ENCODE measurements at regions not wholly inside any gene's neighbourhood (a gene's known extent, or its start where the extent isn't known, plus 50 kb on each side); places are given as distances from the start of the nearest gene placed in this dataset.

- peaks cover 9% of the 10 kb centered on the region; the same call in 1 of the 2 replicates for H4K20me1 ChIP-seq (ENCODE audit: insufficient read depth, low read length)
- no peak overlapping the region for H3K4me2 ChIP-seq (ENCODE audit: insufficient read depth, low read length)
- H3K4me1 ChIP-seq (ENCODE audit: insufficient read depth, low read length): peaks cover 11% of the 10 kb centered on the region
- TF ChIP-seq CTCF (IDR thresholded peaks at IDR 0.05; ENCODE audit: borderline replicate concordance, extremely low read depth, low read length, poor library complexity, severe bottlenecking) (no peak), EZH2 (IDR thresholded peaks at IDR 0.05; ENCODE audit: borderline replicate concordance, low read depth, low read length, severe bottlenecking) (no peak)
- H3K4me3 ChIP-seq (ENCODE audit: low read depth in 1 of 2, low read length in 2 of 2): no peak overlapping the region
- peaks cover 33% of the 10 kb centered on the region for H3K27me3 ChIP-seq (ENCODE audit: insufficient read depth, low read length, poor library complexity)
- no peaks in the 10 kb centered on the region for H3K36me3 ChIP-seq (ENCODE audit: insufficient read depth, low read length)
- no peaks in the 10 kb centered on the region for H3K9me3 ChIP-seq (ENCODE audit: insufficient read depth, low read length, severe bottlenecking)
- ATAC-seq (ENCODE audit: insufficient read depth, low read depth): no peak
- H3K9ac ChIP-seq (ENCODE audit: low read depth, low read length): no peak overlapping the region
- H3K79me2 ChIP-seq (ENCODE audit: insufficient read depth, low read length): no peaks in the 10 kb centered on the region
- no peak overlapping the region for H2AFZ ChIP-seq (ENCODE audit: low read depth, low read length)
- no peak overlapping the region for H3K27ac ChIP-seq (ENCODE audit: low read length)
- DNase-seq: no peak
Measured at GRCh38 chr1:10870493-10871096, 74.1 kb upstream of the CASZ1 start.

DNA sequence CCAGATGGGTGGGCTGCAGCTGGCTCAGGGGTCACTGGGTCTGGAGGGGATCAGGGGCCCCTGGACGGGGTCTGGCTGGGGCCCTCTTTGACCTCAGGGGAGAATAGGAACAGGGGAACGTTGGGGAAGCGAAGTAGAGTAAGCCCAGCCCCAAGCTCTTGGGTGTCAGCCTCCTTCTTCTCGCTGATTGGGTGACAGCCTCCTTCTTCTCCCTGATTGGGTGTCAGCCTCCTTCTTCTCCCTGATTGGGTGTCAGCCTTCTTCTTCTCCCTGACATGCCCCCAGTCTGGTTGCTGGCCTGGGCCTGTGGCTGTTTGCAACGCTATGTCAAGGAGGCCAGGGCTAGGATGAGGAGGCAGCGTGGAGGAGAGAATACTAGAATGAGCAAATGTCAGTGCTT lies 76.7 kb upstream of the CASZ1 start:
- Histone ChIP-seq H3K9me3 (ENCODE audit: insufficient read depth, low read length, severe bottlenecking) (no peaks in the 10 kb centered on the region), H3K27ac (ENCODE audit: low read length) (no peak overlapping the region), H3K36me3 (ENCODE audit: insufficient read depth, low read length) (no peaks in the 10 kb centered on the region), H4K20me1 (ENCODE audit: insufficient read depth, low read length) (peaks cover 3% of the 10 kb centered on the region; the same call in 1 of the 2 replicates), H3K4me1 (ENCODE audit: insufficient read depth, low read length) (no peaks in the 10 kb centered on the region), H2AFZ (ENCODE audit: low read depth, low read length) (no peak overlapping the region), H3K9ac (ENCODE audit: low read depth, low read length) (no peak overlapping the region), H3K4me3 (ENCODE audit: low read depth in 1 of 2, low read length in 2 of 2) (no peak overlapping the region), H3K4me2 (ENCODE audit: insufficient read depth, low read length) (no peak overlapping the region), H3K79me2 (ENCODE audit: insufficient read depth, low read length) (no peaks in the 10 kb centered on the region), H3K27me3 (ENCODE audit: insufficient read depth, low read length, poor library complexity) (peaks cover 12% of the 10 kb centered on the region)
- TF ChIP-seq EZH2 (IDR thresholded peaks at IDR 0.05; ENCODE audit: borderline replicate concordance, low read depth, low read length, severe bottlenecking): no peak
- no peak for TF ChIP-seq CTCF (IDR thresholded peaks at IDR 0.05; ENCODE audit: borderline replicate concordance, extremely low read depth, low read length, poor library complexity, severe bottlenecking)
- ATAC-seq (ENCODE audit: insufficient read depth, low read depth): peak; percentile 62; the same call in 2 of the 3 replicates
- DNase-seq: no peak

DNA sequence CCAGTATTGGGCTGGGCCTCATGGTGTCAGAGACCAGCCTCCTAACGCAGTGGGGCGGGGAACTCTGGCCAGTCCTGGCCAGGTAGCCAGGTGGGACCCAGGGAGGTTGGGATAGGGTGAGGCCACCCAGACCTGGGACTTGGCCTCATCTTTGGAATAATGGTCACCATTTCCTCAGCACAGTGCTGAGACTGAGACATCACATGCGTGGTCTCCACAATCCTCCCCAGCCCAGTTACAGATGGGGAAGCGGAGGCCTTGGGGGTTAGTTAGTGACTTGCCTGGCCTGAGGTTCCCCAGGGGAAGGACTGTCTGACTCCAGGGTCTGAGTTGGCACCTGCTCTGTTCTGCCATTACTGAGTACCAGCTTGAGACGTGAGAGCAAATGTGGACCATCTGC lies 77.9 kb upstream of the CASZ1 start:
- H3K27ac ChIP-seq (ENCODE audit: low read length): no peak overlapping the region
- H3K4me2 ChIP-seq (ENCODE audit: insufficient read depth, low read length): no peak overlapping the region
- H3K4me1 ChIP-seq (ENCODE audit: insufficient read depth, low read length): no peaks in the 10 kb centered on the region
- ATAC-seq (ENCODE audit: insufficient read depth, low read depth) (no peak), DNase-seq (no peak)
- no peak overlapping the region for H3K4me3 ChIP-seq (ENCODE audit: low read depth in 1 of 2, low read length in 2 of 2)
- H3K79me2 ChIP-seq (ENCODE audit: insufficient read depth, low read length): no peaks in the 10 kb centered on the region
- H3K9ac ChIP-seq (ENCODE audit: low read depth, low read length): no peak overlapping the region
- peaks cover 3% of the 10 kb centered on the region for H3K27me3 ChIP-seq (ENCODE audit: insufficient read depth, low read length, poor library complexity)
- H4K20me1 ChIP-seq (ENCODE audit: insufficient read depth, low read length): no peaks in the 10 kb centered on the region
- no peak overlapping the region for H2AFZ ChIP-seq (ENCODE audit: low read depth, low read length)
- no peaks in the 10 kb centered on the region for H3K9me3 ChIP-seq (ENCODE audit: insufficient read depth, low read length, severe bottlenecking)
- TF ChIP-seq CTCF (IDR thresholded peaks at IDR 0.05; ENCODE audit: borderline replicate concordance, extremely low read depth, low read length, poor library complexity, severe bottlenecking) (no peak), EZH2 (IDR thresholded peaks at IDR 0.05; ENCODE audit: borderline replicate concordance, low read depth, low read length, severe bottlenecking) (no peak)
- H3K36me3 ChIP-seq (ENCODE audit: insufficient read depth, low read length): no peaks in the 10 kb centered on the region

Data from DND-41 (cell line).